Neural cell (in vitro differentiated cells): ENCODE measurements at regions not wholly inside any gene's neighbourhood (a gene's known extent, or its start where the extent isn't known, plus 50 kb on each side); places are given as distances from the start of the nearest gene placed in this dataset.

Experiments used
- MXI1 ChIP-seq: fragments of 450-650 bp; conservative IDR thresholded peaks from 2 replicates; pipeline ENCODE4 v1.6.1; 2014; ENCODE audit warnings: antibody characterized with exemption, mild to moderate bottlenecking; ENCODE audit not compliant: poor library complexity, severe bottlenecking
- SMC3 ChIP-seq: fragments of 450-650 bp; conservative IDR thresholded peaks from 2 replicates; pipeline ENCODE4 v1.6.1; 2014; ENCODE audit warnings: antibody characterized with exemption, mild to moderate bottlenecking, moderate library complexity; ENCODE audit not compliant: poor library complexity
- TAF1 ChIP-seq: IDR thresholded peaks from 2 replicates; pipeline ENCODE4 v1.6.1; 2012; ENCODE audit warnings: low read depth
- TF ChIP-seq, protein P1 (sequence below): IDR thresholded peaks from 2 replicates; pipeline ENCODE4 v1.6.1; 2012; ENCODE audit warnings: borderline replicate concordance
- TF ChIP-seq, protein P2 (sequence below): fragments of 450-650 bp; IDR thresholded peaks from 2 replicates; pipeline ENCODE4 v1.5.1; 2014; ENCODE audit warnings: antibody characterized with exemption, mild to moderate bottlenecking, moderate library complexity; ENCODE audit not compliant: poor library complexity, severe bottlenecking

GRCh38 chr20:39310363-39310995, 348.3 kb downstream of the DHX35 start:
- TF ChIP-seq, protein P1, sequence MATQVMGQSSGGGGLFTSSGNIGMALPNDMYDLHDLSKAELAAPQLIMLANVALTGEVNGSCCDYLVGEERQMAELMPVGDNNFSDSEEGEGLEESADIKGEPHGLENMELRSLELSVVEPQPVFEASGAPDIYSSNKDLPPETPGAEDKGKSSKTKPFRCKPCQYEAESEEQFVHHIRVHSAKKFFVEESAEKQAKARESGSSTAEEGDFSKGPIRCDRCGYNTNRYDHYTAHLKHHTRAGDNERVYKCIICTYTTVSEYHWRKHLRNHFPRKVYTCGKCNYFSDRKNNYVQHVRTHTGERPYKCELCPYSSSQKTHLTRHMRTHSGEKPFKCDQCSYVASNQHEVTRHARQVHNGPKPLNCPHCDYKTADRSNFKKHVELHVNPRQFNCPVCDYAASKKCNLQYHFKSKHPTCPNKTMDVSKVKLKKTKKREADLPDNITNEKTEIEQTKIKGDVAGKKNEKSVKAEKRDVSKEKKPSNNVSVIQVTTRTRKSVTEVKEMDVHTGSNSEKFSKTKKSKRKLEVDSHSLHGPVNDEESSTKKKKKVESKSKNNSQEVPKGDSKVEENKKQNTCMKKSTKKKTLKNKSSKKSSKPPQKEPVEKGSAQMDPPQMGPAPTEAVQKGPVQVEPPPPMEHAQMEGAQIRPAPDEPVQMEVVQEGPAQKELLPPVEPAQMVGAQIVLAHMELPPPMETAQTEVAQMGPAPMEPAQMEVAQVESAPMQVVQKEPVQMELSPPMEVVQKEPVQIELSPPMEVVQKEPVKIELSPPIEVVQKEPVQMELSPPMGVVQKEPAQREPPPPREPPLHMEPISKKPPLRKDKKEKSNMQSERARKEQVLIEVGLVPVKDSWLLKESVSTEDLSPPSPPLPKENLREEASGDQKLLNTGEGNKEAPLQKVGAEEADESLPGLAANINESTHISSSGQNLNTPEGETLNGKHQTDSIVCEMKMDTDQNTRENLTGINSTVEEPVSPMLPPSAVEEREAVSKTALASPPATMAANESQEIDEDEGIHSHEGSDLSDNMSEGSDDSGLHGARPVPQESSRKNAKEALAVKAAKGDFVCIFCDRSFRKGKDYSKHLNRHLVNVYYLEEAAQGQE = no peak
- TF ChIP-seq, protein P2, sequence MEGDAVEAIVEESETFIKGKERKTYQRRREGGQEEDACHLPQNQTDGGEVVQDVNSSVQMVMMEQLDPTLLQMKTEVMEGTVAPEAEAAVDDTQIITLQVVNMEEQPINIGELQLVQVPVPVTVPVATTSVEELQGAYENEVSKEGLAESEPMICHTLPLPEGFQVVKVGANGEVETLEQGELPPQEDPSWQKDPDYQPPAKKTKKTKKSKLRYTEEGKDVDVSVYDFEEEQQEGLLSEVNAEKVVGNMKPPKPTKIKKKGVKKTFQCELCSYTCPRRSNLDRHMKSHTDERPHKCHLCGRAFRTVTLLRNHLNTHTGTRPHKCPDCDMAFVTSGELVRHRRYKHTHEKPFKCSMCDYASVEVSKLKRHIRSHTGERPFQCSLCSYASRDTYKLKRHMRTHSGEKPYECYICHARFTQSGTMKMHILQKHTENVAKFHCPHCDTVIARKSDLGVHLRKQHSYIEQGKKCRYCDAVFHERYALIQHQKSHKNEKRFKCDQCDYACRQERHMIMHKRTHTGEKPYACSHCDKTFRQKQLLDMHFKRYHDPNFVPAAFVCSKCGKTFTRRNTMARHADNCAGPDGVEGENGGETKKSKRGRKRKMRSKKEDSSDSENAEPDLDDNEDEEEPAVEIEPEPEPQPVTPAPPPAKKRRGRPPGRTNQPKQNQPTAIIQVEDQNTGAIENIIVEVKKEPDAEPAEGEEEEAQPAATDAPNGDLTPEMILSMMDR = no peak
- TF ChIP-seq MXI1 (no peak), SMC3 (no peak), TAF1 (no peak)
